H9 (cell line): ENCODE measurements at regions not wholly inside any gene's neighbourhood (a gene's known extent, or its start where the extent isn't known, plus 50 kb on each side); places are given as distances from the start of the nearest gene placed in this dataset.

Experiments
- DNase-seq: peaks from one replicate; pipeline ENCODE4 v3.0.0-alpha.2; 2017
- H2AFZ ChIP-seq: one replicate; pipeline ENCODE4 v1.6.1; 2013; ENCODE audit warnings: mild to moderate bottlenecking, low read length, control low read depth, moderate library complexity
- H2AK5ac ChIP-seq: 2 replicates; pipeline ENCODE4 v1.6.1; 2013; ENCODE audit warnings: low read length, control low read depth, mixed read lengths; ENCODE audit not compliant: insufficient read length
- H2BK120ac ChIP-seq: one replicate; pipeline ENCODE4 v1.6.1; 2013; ENCODE audit warnings: low read depth, mild to moderate bottlenecking, low read length, control low read depth, inconsistent platforms; ENCODE audit not compliant: poor library complexity, severe bottlenecking
- H2BK12ac ChIP-seq: 2 replicates; pipeline ENCODE4 v1.6.1; 2013; ENCODE audit warnings: low read length, control low read depth, mixed read lengths, low read depth; ENCODE audit not compliant: insufficient read length
- H2BK15ac ChIP-seq: 2 replicates; pipeline ENCODE4 v1.6.1; 2013; ENCODE audit warnings: low read depth, low read length, control low read depth
- H2BK20ac ChIP-seq: one replicate; pipeline ENCODE4 v1.6.1; 2013; ENCODE audit warnings: low read depth, mild to moderate bottlenecking, low read length, control low read depth, inconsistent platforms; ENCODE audit not compliant: poor library complexity, severe bottlenecking
- H2BK5ac ChIP-seq: 2 replicates; pipeline ENCODE4 v1.6.1; 2013; ENCODE audit warnings: low read length, control low read depth, mixed read lengths; ENCODE audit not compliant: insufficient read length
- H3K14ac ChIP-seq: 2 replicates; pipeline ENCODE4 v1.6.1; 2013; ENCODE audit warnings: low read length, control low read depth; ENCODE audit not compliant: insufficient read depth
- H3K18ac ChIP-seq: 2 replicates; pipeline ENCODE4 v1.6.1; 2013; ENCODE audit warnings: low read depth, mild to moderate bottlenecking, mixed read lengths, low read length, control low read depth; ENCODE audit not compliant: insufficient read length
- H3K23ac ChIP-seq: 2 replicates; pipeline ENCODE4 v1.6.1; 2013; ENCODE audit warnings: low read length, control low read depth, mixed read lengths, low read depth; ENCODE audit not compliant: insufficient read length
- H3K23me2 ChIP-seq: 2 replicates; pipeline ENCODE4 v1.6.1; 2013; ENCODE audit warnings: low read depth, mild to moderate bottlenecking, mixed read lengths, low read length, control low read depth; ENCODE audit not compliant: insufficient read length, poor library complexity, severe bottlenecking
- H3K27ac ChIP-seq: 2 replicates; pipeline ENCODE4 v1.5.1; 2013; ENCODE audit warnings: low read length, control low read depth, mixed read lengths, low read depth; ENCODE audit not compliant: insufficient read length
- H3K27me3 ChIP-seq: 2 replicates; pipeline ENCODE4 v1.6.1; 2013; ENCODE audit warnings: low read length, control low read depth, inconsistent platforms; ENCODE audit not compliant: insufficient read depth
- H3K4ac ChIP-seq: 2 replicates; pipeline ENCODE4 v1.6.1; 2013; ENCODE audit warnings: low read depth, mild to moderate bottlenecking, control low read depth, inconsistent platforms, low read length, moderate library complexity
- H3K4me1 ChIP-seq: 2 replicates; pipeline ENCODE4 v1.6.1; 2013; ENCODE audit warnings: low read length, control low read depth, inconsistent platforms; ENCODE audit not compliant: insufficient read depth
- H3K4me2 ChIP-seq: 2 replicates; pipeline ENCODE4 v1.6.1; 2013; ENCODE audit warnings: low read length, control low read depth, mixed read lengths; ENCODE audit not compliant: insufficient read length, insufficient read depth
- H3K56ac ChIP-seq: 2 replicates; pipeline ENCODE4 v1.6.1; 2013; ENCODE audit warnings: low read depth, mild to moderate bottlenecking, mixed read lengths, low read length, control low read depth; ENCODE audit not compliant: insufficient read length
- H3K79me1 ChIP-seq: 2 replicates; pipeline ENCODE4 v1.6.1; 2013; ENCODE audit warnings: low read depth, mild to moderate bottlenecking, moderate library complexity, low read length, control low read depth, inconsistent platforms; ENCODE audit not compliant: insufficient read depth, poor library complexity, severe bottlenecking
- H3K79me2 ChIP-seq: 2 replicates; pipeline ENCODE4 v1.6.1; 2013; ENCODE audit warnings: low read length, control low read depth, inconsistent platforms; ENCODE audit not compliant: insufficient read depth
- H3K9ac ChIP-seq: 2 replicates; pipeline ENCODE4 v1.6.1; 2013; ENCODE audit warnings: low read length, control low read depth, mixed read lengths; ENCODE audit not compliant: insufficient read length; ENCODE audit errors: extremely low read depth
- H3K9me3 ChIP-seq: one replicate; pipeline ENCODE4 v1.6.1; 2013; ENCODE audit warnings: low read depth, low read length, inconsistent platforms; ENCODE audit not compliant: control insufficient read depth
- H3T11ph ChIP-seq: one replicate; pipeline ENCODE4 v1.6.1; 2013; ENCODE audit warnings: mild to moderate bottlenecking, low read length, control low read depth, inconsistent platforms
- H4K20me1 ChIP-seq: one replicate; pipeline ENCODE4 v1.6.1; 2013; ENCODE audit not compliant: control insufficient read depth, insufficient read length, insufficient read depth
- H4K5ac ChIP-seq: 2 replicates; pipeline ENCODE4 v1.6.1; 2013; ENCODE audit warnings: low read depth, mild to moderate bottlenecking, mixed read lengths, low read length, control low read depth; ENCODE audit not compliant: insufficient read length
- H4K8ac ChIP-seq: replicated peaks from 2 replicates; pipeline ENCODE4 v1.6.1; 2013; ENCODE audit warnings: low read length, control low read depth, mixed read lengths, low read depth; ENCODE audit not compliant: insufficient read length
- H4K91ac ChIP-seq: 2 replicates; pipeline ENCODE4 v1.6.1; 2013; ENCODE audit warnings: low read depth, mild to moderate bottlenecking, moderate library complexity, mixed read lengths, low read length, control low read depth; ENCODE audit not compliant: insufficient read length
- H3K27ac Mint-ChIP-seq, 3 experiments: 2 replicates in 2 of 3; 3 replicates in 1 of 3; pipeline ENCODE4 v1.8.0; 2020 to 2021; ENCODE audit warnings: mixed read lengths in 3 of 3, mild to moderate bottlenecking in 1 of 3, moderate library complexity in 1 of 3
- H3K27me3 Mint-ChIP-seq: 2 replicates; pipeline ENCODE4 v1.8.0; 2021; ENCODE audit warnings: low read depth, mild to moderate bottlenecking, moderate library complexity, mixed read lengths
- H3K36me3 Mint-ChIP-seq, 3 experiments: 2 replicates in 2 of 3; 3 replicates in 1 of 3; pipeline ENCODE4 v1.8.0; 2020 to 2021; ENCODE audit warnings: low read depth in 3 of 3, mixed read lengths in 3 of 3; ENCODE audit not compliant: insufficient read depth in 1 of 3
- H3K4me1 Mint-ChIP-seq, 2 experiments: 2 replicates each; pipeline ENCODE4 v1.8.0; 2020; ENCODE audit warnings: mixed read lengths in 2 of 2
- H3K4me3 Mint-ChIP-seq, 2 experiments: 2 replicates in 1 of 2; 3 replicates in 1 of 2; pipeline ENCODE4 v1.8.0; 2020 to 2021; ENCODE audit warnings: mild to moderate bottlenecking in 2 of 2, mixed read lengths in 2 of 2, moderate library complexity in 1 of 2
- H3K9me3 Mint-ChIP-seq, 2 experiments: 2 replicates in 1 of 2; 3 replicates in 1 of 2; pipeline ENCODE4 v1.8.0; 2020; ENCODE audit warnings: mild to moderate bottlenecking in 2 of 2, mixed read lengths in 2 of 2, moderate library complexity in 1 of 2
- CTCF ChIP-seq: fragments of 200-600 bp; sonication (generic); conservative IDR thresholded peaks from 3 replicates; pipeline ENCODE4 v1.8.0; 2021; ENCODE audit warnings: antibody characterized with exemption, mild to moderate bottlenecking
- WGBS: extraction: QIAGEN DNeasy Blood & Tissue Kit; methylation state at CpG from one replicate; pipeline ENCODE4 v1.1.7; 2013; ENCODE audit warnings: missing lambda C conversion rate, low lambda C conversion rate, mixed read lengths; ENCODE audit not compliant: insufficient read length; ENCODE audit errors: extremely low coverage; 5-methylcytosine and 5-hydroxymethylcytosine counted together

GRCh38 chr18:3340015-3340681 lies 78.2 kb downstream of the MYL12B start:
- H3T11ph ChIP-seq: no peak overlapping the region
- no peak overlapping the region for H2AFZ ChIP-seq
- no peaks in the 10 kb centered on the region for H3K9me3 ChIP-seq
- no peaks in the 10 kb centered on the region for H4K20me1 ChIP-seq
- H4K5ac ChIP-seq: no peak overlapping the region
- H3K23me2 ChIP-seq: no peaks in the 10 kb centered on the region
- H3K14ac ChIP-seq: no peak overlapping the region
- no peak overlapping the region for H3K27ac Mint-ChIP-seq
- H3K9ac ChIP-seq: no peak overlapping the region
- no peak for DNase-seq
- no peak overlapping the region for H3K4ac ChIP-seq
- no peak overlapping the region for H3K4me3 Mint-ChIP-seq
- no CpG with 5 or more reads among the region's 6 CpGs for WGBS
- no peaks in the 10 kb centered on the region for H3K27me3 Mint-ChIP-seq
- H3K27me3 ChIP-seq: no peaks in the 10 kb centered on the region
- no peak overlapping the region for H2BK12ac ChIP-seq
- H3K79me2 ChIP-seq: no peaks in the 10 kb centered on the region
- no peak overlapping the region for H3K18ac ChIP-seq
- H4K8ac ChIP-seq: no peak overlapping the region
- no peak overlapping the region for H3K23ac ChIP-seq
- H3K27ac ChIP-seq: no peak overlapping the region
- TF ChIP-seq CTCF: no peak
- no peak overlapping the region for H2BK5ac ChIP-seq
- H3K56ac ChIP-seq: no peak overlapping the region
- H4K91ac ChIP-seq: no peak overlapping the region
- H3K4me2 ChIP-seq: no peak overlapping the region
- H2BK15ac ChIP-seq: no peak overlapping the region
- H2BK20ac ChIP-seq: no peak overlapping the region
- H2AK5ac ChIP-seq: no peak overlapping the region
- H3K36me3 Mint-ChIP-seq: peaks cover 2 to 8% (median 3%) of the 10 kb centered on the region in 3 experiments; a peak in 3 of 7 replicates
- H3K4me1 ChIP-seq: no peaks in the 10 kb centered on the region
- H3K9me3 Mint-ChIP-seq: peaks cover 4 to 8% of the 10 kb centered on the region in 2 experiments; a peak in 4 of 5 replicates
- no peak overlapping the region for H2BK120ac ChIP-seq
- peaks cover 14 to 21% of the 10 kb centered on the region in 2 experiments for H3K4me1 Mint-ChIP-seq
- H3K79me1 ChIP-seq: no peaks in the 10 kb centered on the region
